OCI-LY7 (cell line): ENCODE measurements at regions not wholly inside any gene's neighbourhood (a gene's known extent, or its start where the extent isn't known, plus 50 kb on each side); places are given as distances from the start of the nearest gene placed in this dataset.

Experiments used
- EZH2phosphoT487 ChIP-seq: fragments of 200-600 bp; sonication (generic); IDR thresholded peaks from 2 replicates; pipeline ENCODE4 v1.6.1; 2018; ENCODE audit warnings: low read depth, borderline replicate concordance, mild to moderate bottlenecking, mixed run types, antibody characterized with exemption, low read length, moderate library complexity, mixed read lengths
- TF ChIP-seq, protein P1 (sequence below): fragments of 200-600 bp; sonication (generic); conservative IDR thresholded peaks from 2 replicates; pipeline ENCODE4 v1.5.1; 2014; ENCODE audit warnings: mild to moderate bottlenecking, antibody characterized with exemption, low read length, moderate library complexity, mixed read lengths

DNA sequence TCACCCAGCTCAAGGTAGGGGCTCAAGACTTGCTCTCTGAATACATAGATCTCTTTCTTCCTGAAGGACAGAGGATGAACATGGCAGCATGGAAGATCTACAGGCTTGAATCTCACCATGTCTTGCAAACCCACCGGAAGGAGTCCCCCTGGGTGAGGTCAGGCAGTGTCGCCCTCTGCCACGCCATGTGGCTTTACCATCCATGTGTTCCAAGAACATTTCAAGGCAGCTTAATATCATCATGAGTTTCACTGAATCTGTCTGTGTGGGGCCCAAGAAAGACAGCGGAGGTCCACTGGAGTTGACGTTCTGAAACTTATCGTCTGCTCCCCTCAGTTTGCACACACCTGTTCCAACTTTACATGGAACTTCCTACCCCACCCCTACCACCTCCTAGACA is 1202.6 kb downstream of the TBC1D22A start:
- TF ChIP-seq, protein P1, sequence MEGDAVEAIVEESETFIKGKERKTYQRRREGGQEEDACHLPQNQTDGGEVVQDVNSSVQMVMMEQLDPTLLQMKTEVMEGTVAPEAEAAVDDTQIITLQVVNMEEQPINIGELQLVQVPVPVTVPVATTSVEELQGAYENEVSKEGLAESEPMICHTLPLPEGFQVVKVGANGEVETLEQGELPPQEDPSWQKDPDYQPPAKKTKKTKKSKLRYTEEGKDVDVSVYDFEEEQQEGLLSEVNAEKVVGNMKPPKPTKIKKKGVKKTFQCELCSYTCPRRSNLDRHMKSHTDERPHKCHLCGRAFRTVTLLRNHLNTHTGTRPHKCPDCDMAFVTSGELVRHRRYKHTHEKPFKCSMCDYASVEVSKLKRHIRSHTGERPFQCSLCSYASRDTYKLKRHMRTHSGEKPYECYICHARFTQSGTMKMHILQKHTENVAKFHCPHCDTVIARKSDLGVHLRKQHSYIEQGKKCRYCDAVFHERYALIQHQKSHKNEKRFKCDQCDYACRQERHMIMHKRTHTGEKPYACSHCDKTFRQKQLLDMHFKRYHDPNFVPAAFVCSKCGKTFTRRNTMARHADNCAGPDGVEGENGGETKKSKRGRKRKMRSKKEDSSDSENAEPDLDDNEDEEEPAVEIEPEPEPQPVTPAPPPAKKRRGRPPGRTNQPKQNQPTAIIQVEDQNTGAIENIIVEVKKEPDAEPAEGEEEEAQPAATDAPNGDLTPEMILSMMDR, result no peak
- no peak for TF ChIP-seq EZH2phosphoT487
